SU-DHL-6 (cell line): ENCODE measurements at regions not wholly inside any gene's neighbourhood (a gene's known extent, or its start where the extent isn't known, plus 50 kb on each side); places are given as distances from the start of the nearest gene placed in this dataset.

Source experiments
- H2AFZ ChIP-seq: fragments of 200-600 bp; sonication (generic); 2 replicates; pipeline ENCODE4 v1.6.1; 2014; ENCODE audit warnings: low read depth, mild to moderate bottlenecking, moderate library complexity, mixed read lengths, antibody characterized with exemption, low read length; ENCODE audit not compliant: severe bottlenecking
- H3F3A ChIP-seq: fragments of 200-600 bp; shearing (Covaris generic); 2 replicates; pipeline ENCODE4 v1.6.0; 2016; ENCODE audit warnings: antibody characterized with exemption, mild to moderate bottlenecking; ENCODE audit not compliant: insufficient read depth
- H3K27ac ChIP-seq: fragments of 200-600 bp; sonication (generic); 2 replicates; pipeline ENCODE4 v1.5.1; 2016; ENCODE audit warnings: low read depth, mild to moderate bottlenecking, low read length, moderate library complexity, mixed read lengths
- H3K27me3 ChIP-seq: fragments of 200-600 bp; sonication (generic), shearing (Covaris generic); 2 replicates; pipeline ENCODE4 v1.6.0; 2014; ENCODE audit warnings: mild to moderate bottlenecking, low read length
- H3K36me3 ChIP-seq: fragments of 200-600 bp; sonication (generic); 2 replicates; pipeline ENCODE4 v1.6.1; 2014; ENCODE audit warnings: mild to moderate bottlenecking, low read length, mixed read lengths
- H3K4me2 ChIP-seq: fragments of 300-600, 200-600 bp; shearing (Covaris generic), sonication (generic); 2 replicates; pipeline ENCODE4 v1.6.0; 2014; ENCODE audit warnings: low read length, low read depth, mild to moderate bottlenecking; ENCODE audit not compliant: poor library complexity, severe bottlenecking
- H3K4me3 ChIP-seq: fragments of 200-600 bp; sonication (generic); 2 replicates; pipeline ENCODE4 v1.5.1; 2014; ENCODE audit warnings: antibody characterized with exemption, low read length, mild to moderate bottlenecking, mixed read lengths; ENCODE audit not compliant: insufficient read depth, poor library complexity, severe bottlenecking
- H3K79me2 ChIP-seq: fragments of 200-600 bp; sonication (generic); 2 replicates; pipeline ENCODE4 v1.6.1; 2014; ENCODE audit warnings: mild to moderate bottlenecking, low read length, moderate library complexity; ENCODE audit not compliant: insufficient read depth
- H3K9ac ChIP-seq: fragments of 200-600 bp; sonication (generic); 2 replicates; pipeline ENCODE4 v1.7.0; 2014; ENCODE audit warnings: mild to moderate bottlenecking, low read length
- H3K9me2 ChIP-seq: fragments of 200-600 bp; sonication (generic); replicated peaks from 2 replicates; pipeline ENCODE4 v1.6.1; 2014; ENCODE audit warnings: low read length; ENCODE audit not compliant: insufficient read depth
- H3K9me3 ChIP-seq: fragments of 200-600 bp; sonication (generic); 2 replicates; pipeline ENCODE4 v1.6.1; 2014; ENCODE audit warnings: low read length, mixed read lengths; ENCODE audit not compliant: insufficient read depth
- H4K20me1 ChIP-seq: fragments of 200-600 bp; sonication (generic); 2 replicates; pipeline ENCODE4 v1.6.1; 2014; ENCODE audit warnings: low read depth, mild to moderate bottlenecking, antibody characterized with exemption, low read length, moderate library complexity, mixed read lengths
- EZH2phosphoT487 ChIP-seq: fragments of 200-600 bp; sonication (generic), shearing (Covaris generic); conservative IDR thresholded peaks from 2 replicates; pipeline ENCODE4 v1.6.1; 2018; ENCODE audit warnings: mild to moderate bottlenecking, antibody characterized with exemption, low read length, moderate library complexity, mixed read lengths
- TF ChIP-seq, protein P1 (sequence below): fragments of 200-600 bp; sonication (generic); IDR thresholded peaks from one replicate; pipeline ENCODE4 v1.5.1; 2017; ENCODE audit warnings: antibody characterized with exemption, mild to moderate bottlenecking, low read length, moderate library complexity; ENCODE audit not compliant: insufficient read depth, poor library complexity, severe bottlenecking

DNA sequence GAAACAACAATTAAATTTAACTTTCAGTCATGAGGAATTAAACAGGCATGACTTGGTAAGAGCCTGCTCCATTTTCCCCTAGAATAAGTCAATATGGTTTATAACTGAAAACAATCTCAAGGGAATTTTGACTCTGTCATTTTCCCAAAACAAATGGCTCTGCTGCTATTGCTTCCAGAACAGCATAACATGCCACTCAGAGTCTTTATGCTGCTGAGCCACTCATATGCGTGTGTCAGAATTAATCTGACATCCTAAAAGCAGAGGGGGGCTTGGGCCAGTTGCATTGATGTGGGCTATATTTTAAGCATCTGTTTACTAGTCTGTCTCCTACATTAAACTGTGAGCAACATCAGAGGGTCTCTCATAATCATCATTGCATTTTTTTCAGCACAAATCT is 111.1 kb upstream of the ABI3BP start:
- H3F3A ChIP-seq, result no peaks in the 10 kb centered on the region
- no peak overlapping the region for H3K9ac ChIP-seq
- no peaks in the 10 kb centered on the region for H3K9me3 ChIP-seq
- no peak overlapping the region for H3K4me3 ChIP-seq
- H3K4me2 ChIP-seq, result no peak overlapping the region
- no peaks in the 10 kb centered on the region for H3K9me2 ChIP-seq
- H4K20me1 ChIP-seq, result no peaks in the 10 kb centered on the region
- no peak overlapping the region for H2AFZ ChIP-seq
- no peak for TF ChIP-seq EZH2phosphoT487
- TF ChIP-seq, protein P1, sequence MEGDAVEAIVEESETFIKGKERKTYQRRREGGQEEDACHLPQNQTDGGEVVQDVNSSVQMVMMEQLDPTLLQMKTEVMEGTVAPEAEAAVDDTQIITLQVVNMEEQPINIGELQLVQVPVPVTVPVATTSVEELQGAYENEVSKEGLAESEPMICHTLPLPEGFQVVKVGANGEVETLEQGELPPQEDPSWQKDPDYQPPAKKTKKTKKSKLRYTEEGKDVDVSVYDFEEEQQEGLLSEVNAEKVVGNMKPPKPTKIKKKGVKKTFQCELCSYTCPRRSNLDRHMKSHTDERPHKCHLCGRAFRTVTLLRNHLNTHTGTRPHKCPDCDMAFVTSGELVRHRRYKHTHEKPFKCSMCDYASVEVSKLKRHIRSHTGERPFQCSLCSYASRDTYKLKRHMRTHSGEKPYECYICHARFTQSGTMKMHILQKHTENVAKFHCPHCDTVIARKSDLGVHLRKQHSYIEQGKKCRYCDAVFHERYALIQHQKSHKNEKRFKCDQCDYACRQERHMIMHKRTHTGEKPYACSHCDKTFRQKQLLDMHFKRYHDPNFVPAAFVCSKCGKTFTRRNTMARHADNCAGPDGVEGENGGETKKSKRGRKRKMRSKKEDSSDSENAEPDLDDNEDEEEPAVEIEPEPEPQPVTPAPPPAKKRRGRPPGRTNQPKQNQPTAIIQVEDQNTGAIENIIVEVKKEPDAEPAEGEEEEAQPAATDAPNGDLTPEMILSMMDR, result no peak
- no peak overlapping the region for H3K27ac ChIP-seq
- H3K79me2 ChIP-seq, result no peaks in the 10 kb centered on the region
- H3K27me3 ChIP-seq, result no peaks in the 10 kb centered on the region
- H3K36me3 ChIP-seq, result no peaks in the 10 kb centered on the region

DNA sequence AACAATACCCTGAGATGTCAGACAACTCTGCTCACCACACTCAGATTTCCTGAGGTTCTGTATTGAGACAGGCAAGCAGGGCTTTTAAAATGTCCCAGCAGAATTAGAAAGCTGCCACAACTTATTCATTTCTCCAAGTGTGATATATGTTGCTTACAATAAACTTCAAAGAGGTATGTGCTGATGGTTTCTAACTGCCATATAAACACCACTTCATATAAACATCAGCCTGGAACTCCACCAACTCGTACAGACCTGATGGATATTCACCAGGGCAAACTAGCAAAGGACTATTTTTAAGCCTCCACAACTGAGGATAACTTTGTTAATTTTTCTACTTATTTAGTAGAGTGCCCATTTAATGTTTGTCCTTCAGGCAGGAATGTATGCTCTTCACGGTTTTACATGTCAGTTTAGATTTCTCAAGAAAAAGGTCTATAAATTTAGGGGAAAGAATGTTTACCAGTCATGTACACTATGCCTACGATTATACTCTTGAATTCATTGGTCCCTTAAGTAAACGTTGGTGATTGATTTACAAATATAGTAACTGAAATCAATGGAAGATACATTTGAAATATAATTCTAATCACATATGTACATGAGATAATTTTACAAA is 109.6 kb upstream of the ABI3BP start:
- Histone ChIP-seq H3K79me2 (no peaks in the 10 kb centered on the region), H3K27ac (no peak overlapping the region), H4K20me1 (no peaks in the 10 kb centered on the region), H3F3A (no peaks in the 10 kb centered on the region), H3K36me3 (no peaks in the 10 kb centered on the region), H3K4me3 (no peak overlapping the region), H3K9me2 (no peaks in the 10 kb centered on the region), H3K27me3 (no peaks in the 10 kb centered on the region), H3K4me2 (no peak overlapping the region), H3K9ac (no peak overlapping the region), H2AFZ (no peak overlapping the region), H3K9me3 (no peaks in the 10 kb centered on the region)
- no peak for TF ChIP-seq EZH2phosphoT487
- TF ChIP-seq, protein P1, result no peak

DNA sequence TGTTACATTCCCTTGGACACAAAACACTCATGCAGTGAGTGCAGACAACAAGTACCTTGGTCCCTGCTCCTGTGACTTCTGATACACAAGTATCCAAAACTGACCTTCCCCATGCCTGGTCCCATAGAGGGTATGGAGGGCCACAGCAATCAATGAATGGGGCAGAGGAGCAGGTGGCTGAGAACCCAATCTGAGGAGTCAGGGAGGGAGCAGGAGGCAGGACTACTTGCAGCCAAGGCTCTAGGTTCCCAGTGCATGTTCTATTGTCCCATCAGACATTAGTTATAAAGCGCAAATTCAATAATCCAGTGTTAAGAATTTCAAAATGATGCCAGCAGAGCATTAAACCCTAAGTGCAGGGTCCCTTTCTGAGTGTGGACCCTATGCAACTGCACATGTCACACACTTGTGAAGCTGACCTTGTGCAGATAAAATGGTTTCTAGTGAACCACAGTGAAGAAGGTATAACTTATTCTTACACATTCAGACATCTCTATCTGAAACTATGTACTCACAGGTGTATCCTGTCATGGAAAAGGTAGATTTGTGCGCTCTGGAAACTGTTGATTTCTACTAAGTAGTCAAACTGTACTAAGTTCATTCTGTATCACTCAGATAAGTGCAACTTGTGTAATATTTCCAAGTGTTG is 107.3 kb upstream of the ABI3BP start:
- Histone ChIP-seq H3F3A (no peaks in the 10 kb centered on the region), H3K9me2 (no peaks in the 10 kb centered on the region), H3K36me3 (no peaks in the 10 kb centered on the region), H3K9me3 (no peaks in the 10 kb centered on the region), H3K9ac (no peak overlapping the region), H3K79me2 (no peaks in the 10 kb centered on the region), H3K27ac (no peak overlapping the region), H3K27me3 (no peaks in the 10 kb centered on the region), H3K4me3 (no peak overlapping the region), H2AFZ (no peak overlapping the region), H3K4me2 (no peak overlapping the region), H4K20me1 (no peaks in the 10 kb centered on the region)
- no peak for TF ChIP-seq EZH2phosphoT487
- TF ChIP-seq, protein P1, result no peak
